ENCODE measurements at regions not wholly inside any gene's neighbourhood (a gene's known extent, or its start where the extent isn't known, plus 50 kb on each side); places are given as distances from the start of the nearest gene placed in this dataset.

GRCh38 chr3:116524453-116525210 lies 79.3 kb upstream of the LSAMP start:
- no peak overlapping the region for H3K4me3 ChIP-seq
- no peaks in the 10 kb centered on the region for H3K9me3 ChIP-seq
- intact Hi-C loops (cut with DNase I), result no loop called here
- no peaks in the 10 kb centered on the region for H3K27me3 ChIP-seq
- H3K36me3 ChIP-seq, result no peaks in the 10 kb centered on the region
- H3K4me1 ChIP-seq, result no peaks in the 10 kb centered on the region
- DNase-seq, result no peak
- 63 to 66% methylated on average over 4 of the region's 4 CpGs for WGBS, 2 donors
- H3K27ac ChIP-seq, result no peak overlapping the region
- TF ChIP-seq CTCF (IDR thresholded peaks at IDR 0.05) (no peak), POLR2A (IDR thresholded peaks at IDR 0.05) (no peak)

GRCh38 chr3:116552246-116552645 lies 107.0 kb upstream of the LSAMP start:
- intact Hi-C loops (cut with DNase I), result no loop called here
- Histone ChIP-seq H3K4me1 (no peaks in the 10 kb centered on the region), H3K27ac (no peak overlapping the region), H3K9me3 (no peaks in the 10 kb centered on the region), H3K27me3 (no peaks in the 10 kb centered on the region), H3K36me3 (no peaks in the 10 kb centered on the region), H3K4me3 (no peak overlapping the region)
- WGBS, 2 donors, result 0 to 10% methylated on average over 1 of the region's 1 CpG
- TF ChIP-seq POLR2A (IDR thresholded peaks at IDR 0.05), result no peak
- TF ChIP-seq CTCF (IDR thresholded peaks at IDR 0.05), result no peak
- DNase-seq, result no peak

- no peaks in the 10 kb centered on the region for H3K36me3 ChIP-seq
- WGBS, 2 donors, result 89 to 93% methylated on average over 2 of the region's 2 CpGs
- TF ChIP-seq CTCF (IDR thresholded peaks at IDR 0.05) (no peak), POLR2A (IDR thresholded peaks at IDR 0.05) (no peak)
- H3K4me1 ChIP-seq, result no peaks in the 10 kb centered on the region
- H3K9me3 ChIP-seq, result no peaks in the 10 kb centered on the region
- no peak for DNase-seq
- H3K4me3 ChIP-seq, result no peak overlapping the region
- intact Hi-C loops (cut with DNase I), result no loop called here
- no peaks in the 10 kb centered on the region for H3K27me3 ChIP-seq
- H3K27ac ChIP-seq, result no peak overlapping the region
Observed at GRCh38 chr3:116553355-116553754, 108.1 kb upstream of the LSAMP start.

- Histone ChIP-seq H3K9me3 (no peaks in the 10 kb centered on the region), H3K27me3 (no peaks in the 10 kb centered on the region), H3K36me3 (no peaks in the 10 kb centered on the region), H3K27ac (no peak overlapping the region), H3K4me3 (no peak overlapping the region), H3K4me1 (no peaks in the 10 kb centered on the region)
- no peak for DNase-seq
- no peak for TF ChIP-seq CTCF (IDR thresholded peaks at IDR 0.05)
- intact Hi-C loops (cut with DNase I), result no loop called here
- WGBS, 2 donors, result 56 to 57% methylated on average over 3 of the region's 3 CpGs
Observed at GRCh38 chr3:116561529-116561928, 116.2 kb upstream of the LSAMP start.

- TF ChIP-seq POLR2A (IDR thresholded peaks at IDR 0.05), result no peak
- H3K27me3 ChIP-seq, result no peaks in the 10 kb centered on the region
- H3K36me3 ChIP-seq, result no peaks in the 10 kb centered on the region
- H3K4me3 ChIP-seq, result no peak overlapping the region
- H3K4me1 ChIP-seq, result no peaks in the 10 kb centered on the region
- H3K9me3 ChIP-seq, result no peaks in the 10 kb centered on the region
- intact Hi-C loops (cut with DNase I), result no loop called here
- no peak overlapping the region for H3K27ac ChIP-seq
- 46 to 53% methylated on average over 2 of the region's 2 CpGs for WGBS, 2 donors
- no peak for DNase-seq
Observed at GRCh38 chr3:116563351-116563750, 118.1 kb upstream of the LSAMP start.

- no peaks in the 10 kb centered on the region for H3K27me3 ChIP-seq
Observed at GRCh38 chr3:116566478-116566960, 121.2 kb upstream of the LSAMP start.

More at GRCh38 chr3:116566478-116566960, 121.2 kb upstream of the LSAMP start:
- no peaks in the 10 kb centered on the region for H3K36me3 ChIP-seq
- H3K4me3 ChIP-seq, result no peak overlapping the region
- no peak overlapping the region for H3K27ac ChIP-seq
- DNase-seq, result no peak
- intact Hi-C loops (cut with DNase I), result no loop called here
- no peak for TF ChIP-seq CTCF (IDR thresholded peaks at IDR 0.05)
- no peak for TF ChIP-seq POLR2A (IDR thresholded peaks at IDR 0.05)
- no peaks in the 10 kb centered on the region for H3K4me1 ChIP-seq
- H3K9me3 ChIP-seq, result no peaks in the 10 kb centered on the region
